ENCODE measurements at regions not wholly inside any gene's neighbourhood (a gene's known extent, or its start where the extent isn't known, plus 50 kb on each side); places are given as distances from the start of the nearest gene placed in this dataset.

DNA sequence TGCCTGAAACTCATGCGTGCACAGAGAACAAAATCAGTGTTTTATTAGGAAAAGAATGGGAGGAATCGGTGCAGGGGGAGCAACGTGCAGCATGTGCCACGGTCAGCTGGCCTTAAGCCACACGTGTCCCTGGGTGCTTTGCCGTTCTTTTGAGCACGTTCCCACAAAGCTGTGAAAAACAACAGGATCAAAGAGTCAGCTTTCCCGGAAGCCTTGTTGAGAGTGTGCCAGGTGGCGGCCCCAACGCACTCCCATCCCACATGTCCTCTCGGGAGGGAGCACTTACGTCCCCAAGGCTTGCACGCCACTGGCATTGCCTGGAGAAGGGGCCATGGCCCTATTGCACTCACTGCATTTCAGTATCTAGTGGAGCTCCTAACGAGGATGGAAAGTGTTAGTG, 511.2 kb downstream of the EIPR1 start:
- no peak for DNase-seq

DNA sequence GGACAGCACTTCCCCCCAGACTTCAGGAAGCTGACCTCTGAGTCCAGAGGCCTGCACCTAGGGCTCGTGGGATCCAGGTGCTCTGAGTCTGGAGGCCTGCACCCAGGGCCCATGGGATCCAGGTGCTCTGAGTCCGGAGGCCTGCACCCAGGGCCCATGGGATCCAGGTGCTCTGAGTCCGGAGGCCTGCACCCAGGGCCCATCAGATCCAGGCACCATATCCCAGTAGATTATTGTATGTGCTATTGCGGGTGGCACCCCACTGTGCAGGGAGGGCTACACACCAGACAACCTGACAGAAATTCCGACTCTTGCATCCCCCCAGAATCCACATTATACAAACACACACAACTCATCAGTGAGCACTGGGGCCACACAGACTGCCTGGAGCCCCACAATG, 515.2 kb downstream of the EIPR1 start:
- no peak for DNase-seq

DNA sequence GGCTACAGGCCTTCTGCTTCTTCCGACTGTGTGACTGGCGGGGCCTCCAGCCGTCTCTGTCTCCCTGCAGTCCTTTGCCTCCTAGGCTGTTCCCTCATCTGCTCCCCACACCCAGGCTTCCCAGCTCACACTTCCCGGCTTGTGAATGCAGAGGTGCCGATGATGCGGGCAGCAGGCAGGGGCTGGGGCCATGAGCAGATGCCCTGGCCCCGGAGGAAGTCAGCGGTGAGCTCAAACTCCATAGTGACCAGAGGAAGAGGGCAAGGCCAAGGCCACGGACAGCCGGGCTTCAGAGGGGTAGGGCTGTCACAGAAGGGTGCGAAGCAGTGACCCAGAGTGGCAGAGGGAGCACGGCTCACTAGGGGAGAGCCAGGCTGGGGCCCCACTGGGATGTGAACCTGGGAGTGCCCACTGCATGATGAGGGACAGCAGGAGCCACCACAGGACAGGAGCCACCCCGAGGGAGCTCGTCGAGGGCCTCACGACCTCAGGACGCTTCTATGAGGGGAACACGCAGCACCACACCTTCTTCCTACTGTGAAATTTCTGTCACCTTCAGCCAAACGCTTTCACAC, 515.9 kb downstream of the EIPR1 start:
- DNase-seq, result no peak

DNA sequence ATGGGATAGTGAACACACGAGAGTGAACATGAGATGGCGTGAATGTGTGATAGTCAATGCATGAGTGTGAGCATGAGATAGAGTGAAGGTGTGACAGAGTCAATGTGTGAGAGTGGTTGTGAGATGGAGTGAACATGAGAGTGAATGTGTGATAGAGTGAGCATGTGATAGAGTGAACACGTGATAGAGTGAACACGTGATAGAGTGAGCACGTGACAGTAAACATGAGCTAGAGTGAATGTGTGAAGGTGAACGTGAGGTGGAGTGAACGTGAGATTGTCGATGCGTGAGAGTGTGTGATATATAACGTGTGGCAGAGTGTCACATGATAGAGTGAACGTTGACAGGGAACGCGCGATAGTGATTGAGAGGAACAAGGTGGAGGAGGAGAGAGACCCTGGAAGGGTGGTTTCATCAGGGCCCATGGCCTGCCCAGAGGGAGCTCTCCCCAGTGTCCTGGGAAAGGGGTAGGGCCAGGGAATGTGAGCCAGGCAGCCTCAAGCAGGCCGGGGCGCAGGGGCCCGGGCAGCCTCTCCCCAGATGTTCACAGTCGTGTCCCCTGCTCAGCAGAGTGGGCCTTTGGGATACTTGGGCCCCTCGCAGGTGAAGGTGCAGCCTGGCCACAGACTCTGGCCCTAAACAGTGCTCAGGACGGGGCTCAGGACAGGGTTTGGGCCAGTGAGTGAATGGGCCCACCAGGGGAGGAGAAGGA, 516.9 kb downstream of the EIPR1 start:
- DNase-seq, result no peak

DNA sequence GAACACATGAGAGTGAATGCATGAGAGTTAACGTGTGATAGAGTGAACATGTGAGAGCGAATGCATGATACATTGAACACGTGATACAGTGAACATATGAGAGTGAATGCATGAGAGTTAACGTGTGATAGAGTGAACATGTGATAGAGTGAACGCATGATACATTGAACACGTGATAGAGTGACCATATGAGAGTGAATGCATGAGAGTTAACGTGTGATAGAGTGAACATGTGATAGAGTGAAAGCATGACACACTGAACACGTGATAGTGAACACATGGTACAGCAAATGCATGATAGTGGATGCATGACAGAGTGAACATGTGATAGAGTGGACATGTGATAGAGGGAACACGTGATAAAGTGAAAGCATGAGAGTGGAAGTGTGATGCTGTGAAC, 517.9 kb downstream of the EIPR1 start:
- no peak for DNase-seq

DNA sequence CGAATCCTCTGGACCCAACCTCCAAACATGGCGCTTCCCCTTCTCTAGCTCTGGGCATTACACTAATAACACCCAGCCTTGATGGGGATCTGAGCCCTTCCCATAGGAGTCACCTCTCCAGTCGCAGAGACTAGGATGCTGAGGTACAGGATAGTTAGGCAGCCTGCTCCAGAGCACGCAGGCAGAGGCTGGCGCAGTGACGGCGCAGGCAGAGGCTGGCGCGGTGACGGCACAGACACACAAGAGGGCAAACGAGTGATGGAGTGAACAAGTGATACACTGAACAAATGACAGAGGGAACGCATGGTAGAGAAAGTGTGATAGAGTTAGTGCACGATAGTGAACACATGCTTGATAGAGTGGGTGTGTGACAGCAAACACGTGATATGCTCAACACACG, 518.5 kb downstream of the EIPR1 start:
- DNase-seq, result no peak

DNA sequence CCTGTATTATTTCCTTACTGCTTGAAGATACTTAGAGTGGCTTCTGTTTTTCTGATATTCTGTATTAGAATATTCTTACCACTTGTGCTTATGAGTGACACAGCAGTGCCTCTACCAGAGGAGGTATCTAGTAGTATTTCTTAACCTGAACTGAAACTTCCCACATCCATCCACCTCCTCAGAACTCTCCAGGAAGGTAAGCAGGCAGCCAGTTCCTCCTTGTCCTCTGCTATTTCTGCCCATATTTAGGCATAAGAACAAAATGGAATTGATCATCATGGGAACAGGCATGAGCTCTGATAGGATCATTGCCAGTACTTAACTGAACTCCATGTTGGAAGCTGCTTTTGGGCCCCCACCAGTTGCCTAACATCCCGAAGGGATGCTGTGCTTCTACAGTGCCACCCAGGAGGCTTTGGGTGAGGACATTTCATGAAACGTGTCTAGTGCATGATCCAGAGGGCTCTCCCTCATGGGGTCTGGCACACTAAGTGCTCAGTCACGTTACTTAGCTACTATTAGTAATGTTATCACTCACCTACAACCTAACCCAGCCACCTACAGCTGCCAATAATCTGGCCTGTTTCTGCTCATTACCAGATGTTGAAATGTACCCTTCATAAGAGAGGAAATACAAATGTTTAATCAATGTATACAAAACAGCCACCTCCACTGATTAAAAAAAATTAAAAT, 520.7 kb downstream of the EIPR1 start:
- no peak for DNase-seq

DNA sequence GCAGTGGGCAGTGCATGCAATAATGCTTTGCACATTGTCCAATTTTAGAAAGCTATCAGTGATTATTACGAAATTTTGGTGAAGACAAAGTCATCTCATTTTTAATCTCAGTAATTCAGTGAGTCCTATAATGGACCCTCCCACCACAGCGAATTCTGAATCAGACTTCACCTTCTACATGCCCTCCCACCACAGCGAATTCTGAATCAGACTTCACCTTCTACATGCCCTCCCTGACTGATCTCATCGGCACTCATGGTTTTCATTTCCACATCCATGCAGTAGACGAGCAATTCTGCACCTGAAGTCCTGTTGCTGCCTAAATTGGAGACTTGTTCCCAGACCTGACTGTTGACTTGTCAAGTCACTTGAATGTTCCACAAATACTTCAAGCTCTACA, 522.3 kb downstream of the EIPR1 start:
- DNase-seq, result no peak

DNA sequence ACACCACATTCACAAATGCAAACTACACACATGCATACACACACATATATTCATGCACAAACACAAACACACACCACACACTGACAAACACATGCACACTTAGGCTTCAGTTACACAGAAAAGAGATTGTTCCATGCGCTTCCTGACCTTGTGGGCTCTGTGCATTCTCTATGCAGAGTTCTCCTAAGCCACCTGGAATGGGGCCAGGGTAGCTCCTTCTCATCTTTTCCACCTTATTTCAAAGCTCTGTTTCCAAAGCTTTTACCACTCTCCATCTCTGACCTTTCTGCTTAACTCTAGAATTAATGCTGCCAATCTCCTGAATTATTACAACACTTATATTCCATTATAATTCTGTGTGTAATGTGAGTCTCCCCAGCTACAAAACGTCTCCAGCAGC, 522.3 kb upstream of the MYT1L start:
- no peak for DNase-seq

DNA sequence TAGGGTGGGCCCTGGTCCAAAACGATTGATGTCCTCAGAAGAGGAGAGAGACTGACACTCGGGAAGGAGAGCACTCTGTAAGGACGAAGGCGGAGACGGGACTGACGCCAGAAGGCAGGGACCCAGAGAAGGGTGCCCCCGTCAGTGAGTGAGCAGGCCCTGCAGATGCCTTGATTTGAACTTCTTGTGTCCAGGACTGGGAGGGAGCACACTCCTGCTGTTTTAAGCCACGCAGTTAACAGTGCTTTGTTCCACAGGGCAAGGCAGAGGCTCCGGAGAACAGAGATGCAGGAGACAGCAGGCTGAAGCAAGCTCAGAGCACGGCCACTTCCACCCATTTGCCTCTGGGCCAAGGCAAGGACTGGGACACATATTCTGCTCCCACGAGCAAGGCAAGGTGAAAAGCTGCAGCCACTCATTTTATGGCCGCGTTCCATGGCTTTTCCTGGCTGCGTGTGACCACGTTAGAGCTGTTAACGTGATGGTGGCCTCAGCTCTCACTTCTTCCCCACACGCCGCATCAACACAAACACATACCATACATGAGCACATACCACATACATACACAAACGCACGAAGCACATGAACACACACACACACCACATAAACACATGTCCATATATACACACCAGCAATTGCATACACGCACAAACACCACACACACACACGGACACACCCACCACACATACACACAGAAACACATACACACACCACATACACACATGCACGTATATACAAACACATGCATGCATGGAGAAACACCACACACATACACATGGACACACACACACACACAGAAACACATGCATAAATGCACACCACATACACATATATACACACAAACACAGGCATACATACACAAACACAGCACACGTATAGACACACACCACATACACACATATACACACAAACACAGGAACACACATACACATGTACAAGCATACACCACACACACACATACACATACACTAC, 521.0 kb upstream of the MYT1L start:
- no peak for DNase-seq

DNA sequence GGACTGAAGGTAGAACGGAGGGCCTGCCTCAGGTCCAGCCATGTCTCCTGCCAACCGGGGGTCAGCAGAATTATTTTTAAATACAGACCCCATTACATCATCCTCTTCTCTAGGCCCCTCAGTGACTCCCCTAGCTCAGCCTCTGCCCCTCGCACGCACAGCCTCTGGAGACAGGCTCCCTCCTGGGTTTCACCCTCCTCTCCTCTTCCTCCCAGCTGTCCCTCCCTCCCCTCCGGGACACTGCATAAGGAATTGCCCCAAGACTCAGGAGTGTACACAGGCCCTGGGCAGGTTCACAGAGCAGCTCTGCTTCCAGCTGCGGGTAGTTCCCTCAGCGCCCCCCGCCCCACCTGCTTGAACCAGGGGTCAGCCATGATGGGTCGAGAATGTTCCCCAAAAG, 520.2 kb upstream of the MYT1L start:
- DNase-seq, result no peak

DNA sequence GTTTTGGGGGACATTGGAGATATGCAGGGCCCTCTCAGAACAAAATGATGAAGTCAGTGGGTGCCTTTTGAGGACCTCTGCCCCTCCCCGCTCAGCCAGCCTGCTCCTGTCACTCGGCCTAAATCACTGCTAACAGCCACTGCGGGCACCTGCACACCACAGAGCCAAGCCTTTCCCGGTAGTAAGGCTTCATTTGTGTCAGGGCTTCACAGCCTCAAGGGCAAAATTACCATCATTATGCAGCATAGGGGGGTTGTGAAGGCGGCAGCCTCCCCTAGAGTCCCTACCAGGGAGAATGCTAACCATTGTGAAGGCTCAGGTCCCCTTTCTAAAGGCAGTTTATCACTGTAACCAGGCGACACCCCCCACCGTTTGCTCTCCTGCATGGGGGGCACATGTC, 519.8 kb upstream of the MYT1L start:
- DNase-seq, result no peak

DNA sequence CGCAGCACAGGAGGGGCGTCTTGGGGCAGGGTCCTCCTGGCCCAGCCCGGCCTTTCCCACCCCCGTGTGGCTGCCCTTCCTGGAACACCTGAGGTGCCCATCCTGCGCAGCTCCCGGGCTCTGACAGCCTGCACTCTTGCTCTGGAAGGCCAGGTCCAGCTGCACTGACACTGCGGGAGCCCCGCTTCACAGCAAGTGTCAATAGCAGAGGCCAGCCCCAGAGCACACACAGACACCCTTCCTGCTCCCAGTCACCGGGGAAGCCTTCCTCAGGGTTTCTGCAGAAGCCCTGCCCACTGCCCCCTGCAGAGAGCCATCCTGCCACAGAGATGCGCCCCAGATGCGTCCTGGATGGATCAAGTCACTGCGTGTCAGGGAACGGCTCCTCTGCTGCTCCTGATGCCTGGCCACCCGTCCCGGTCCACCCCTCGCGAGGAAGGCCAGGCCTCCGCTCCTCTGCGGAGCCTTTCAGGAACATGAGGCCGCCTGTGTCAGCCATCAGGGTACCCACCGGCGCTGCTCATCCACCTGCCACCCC, 519.2 kb upstream of the MYT1L start:
- DNase-seq, result no peak

DNA sequence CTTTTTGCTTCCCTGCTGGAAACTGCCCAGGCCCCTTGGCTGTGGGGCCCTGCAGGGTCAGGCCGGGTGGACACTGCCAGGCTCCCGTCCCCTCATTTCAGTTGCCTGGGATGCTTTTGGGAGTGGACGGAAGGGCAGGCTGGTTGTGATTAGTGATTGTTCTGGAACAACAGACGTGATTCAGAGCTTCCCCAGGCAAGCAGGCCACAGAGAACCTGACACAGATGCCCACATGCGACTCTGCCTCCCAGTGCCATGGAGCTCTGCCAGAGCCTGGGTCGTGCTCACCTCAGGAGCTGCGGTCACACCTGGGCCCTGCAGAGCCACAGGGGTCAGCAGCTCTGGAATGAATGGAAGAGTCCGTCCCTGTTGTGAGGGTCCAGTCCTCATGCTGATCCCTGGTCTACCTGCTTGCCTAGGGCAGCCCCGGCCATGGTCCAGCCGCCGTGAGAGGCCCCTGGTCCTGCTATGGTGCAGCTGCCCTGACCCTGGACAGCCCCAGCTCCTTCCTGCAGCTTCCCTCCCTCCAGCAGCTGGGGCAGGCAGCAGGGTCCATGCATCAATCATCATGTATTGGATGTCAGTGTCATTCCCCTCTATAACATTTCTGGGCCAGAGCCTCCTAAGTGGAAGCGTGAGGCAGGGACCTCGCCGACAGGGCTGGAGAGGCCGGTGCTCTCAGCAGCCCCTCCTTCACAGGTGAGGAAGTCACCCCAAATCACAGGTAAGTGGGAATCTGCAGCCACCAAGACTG, 518.6 kb upstream of the MYT1L start:
- no peak for DNase-seq

DNA sequence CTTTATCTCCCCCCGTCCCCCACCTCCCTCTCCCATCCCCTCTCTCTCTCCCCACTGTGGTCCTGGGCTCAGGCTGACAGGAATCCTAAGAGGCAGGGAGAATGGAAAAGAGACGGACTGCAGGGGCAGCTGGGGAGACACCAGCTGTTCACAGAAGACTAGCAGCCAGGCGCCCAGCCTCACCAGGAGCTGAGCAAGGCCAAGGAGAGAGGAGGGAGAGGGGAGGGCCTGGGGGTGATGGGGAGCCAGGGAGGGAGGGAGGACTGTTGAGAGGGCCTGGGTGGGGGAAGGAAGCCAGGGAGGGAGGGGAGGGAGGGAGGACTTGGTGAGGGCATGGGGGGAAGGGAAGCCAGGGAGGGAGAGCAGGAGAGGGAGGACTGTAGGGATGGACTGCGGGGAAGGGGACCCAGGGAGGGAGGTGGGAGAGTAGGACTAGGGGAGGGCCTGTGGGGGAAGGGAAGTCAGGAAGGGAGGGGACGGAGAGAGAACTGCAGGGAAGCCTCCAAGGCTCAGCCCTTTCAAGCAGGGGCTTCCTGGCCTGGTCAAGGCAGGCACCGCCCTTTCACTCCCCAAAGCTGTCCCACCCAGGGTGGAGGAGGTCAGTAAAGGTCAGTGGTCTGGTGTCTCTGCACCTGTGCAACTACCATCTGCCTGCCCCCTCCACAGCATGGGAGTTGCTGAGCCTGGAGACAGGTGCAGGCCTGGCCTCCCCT, 517.7 kb upstream of the MYT1L start:
- peak; percentile 73 for DNase-seq

DNA sequence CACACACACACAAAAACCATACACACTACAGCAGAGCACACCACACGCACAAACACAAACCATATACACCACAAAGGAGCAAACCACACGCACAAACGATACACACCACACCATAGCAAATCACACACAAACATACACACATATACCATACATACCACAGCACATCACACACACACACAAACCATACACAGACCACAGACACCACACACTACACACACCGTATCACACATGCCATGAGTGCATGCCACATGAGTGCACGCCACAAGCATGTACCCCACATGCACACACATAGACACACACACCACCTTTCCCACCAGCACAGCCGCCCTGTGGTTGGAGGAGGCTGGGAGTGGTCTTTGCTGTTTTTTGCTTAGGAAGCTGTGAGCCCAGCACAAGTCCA, 517.1 kb upstream of the MYT1L start:
- DNase-seq, result no peak

DNA sequence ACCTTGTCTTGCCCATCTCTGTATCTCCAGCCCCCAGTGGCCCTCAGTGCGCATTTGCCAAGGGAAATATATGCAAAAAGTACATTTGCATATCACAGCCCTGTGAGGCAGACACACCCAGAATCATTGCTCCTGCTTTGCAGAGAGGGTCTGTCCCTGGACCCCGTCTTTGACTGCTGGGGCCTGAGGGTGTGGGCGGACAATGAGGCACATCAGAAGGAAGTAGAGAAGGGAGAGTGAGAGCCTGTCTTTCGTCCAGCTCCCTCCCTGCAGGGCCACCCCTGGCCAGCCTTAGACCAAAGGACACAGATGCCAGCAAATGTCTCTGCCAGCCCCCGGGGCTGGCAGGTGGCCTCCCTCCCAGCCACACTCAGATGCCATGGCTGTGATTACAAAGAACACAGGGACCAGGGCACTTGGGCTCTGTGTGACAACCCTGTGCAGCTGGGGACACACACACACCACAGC, 516.2 kb upstream of the MYT1L start:
- DNase-seq, result no peak

DNA sequence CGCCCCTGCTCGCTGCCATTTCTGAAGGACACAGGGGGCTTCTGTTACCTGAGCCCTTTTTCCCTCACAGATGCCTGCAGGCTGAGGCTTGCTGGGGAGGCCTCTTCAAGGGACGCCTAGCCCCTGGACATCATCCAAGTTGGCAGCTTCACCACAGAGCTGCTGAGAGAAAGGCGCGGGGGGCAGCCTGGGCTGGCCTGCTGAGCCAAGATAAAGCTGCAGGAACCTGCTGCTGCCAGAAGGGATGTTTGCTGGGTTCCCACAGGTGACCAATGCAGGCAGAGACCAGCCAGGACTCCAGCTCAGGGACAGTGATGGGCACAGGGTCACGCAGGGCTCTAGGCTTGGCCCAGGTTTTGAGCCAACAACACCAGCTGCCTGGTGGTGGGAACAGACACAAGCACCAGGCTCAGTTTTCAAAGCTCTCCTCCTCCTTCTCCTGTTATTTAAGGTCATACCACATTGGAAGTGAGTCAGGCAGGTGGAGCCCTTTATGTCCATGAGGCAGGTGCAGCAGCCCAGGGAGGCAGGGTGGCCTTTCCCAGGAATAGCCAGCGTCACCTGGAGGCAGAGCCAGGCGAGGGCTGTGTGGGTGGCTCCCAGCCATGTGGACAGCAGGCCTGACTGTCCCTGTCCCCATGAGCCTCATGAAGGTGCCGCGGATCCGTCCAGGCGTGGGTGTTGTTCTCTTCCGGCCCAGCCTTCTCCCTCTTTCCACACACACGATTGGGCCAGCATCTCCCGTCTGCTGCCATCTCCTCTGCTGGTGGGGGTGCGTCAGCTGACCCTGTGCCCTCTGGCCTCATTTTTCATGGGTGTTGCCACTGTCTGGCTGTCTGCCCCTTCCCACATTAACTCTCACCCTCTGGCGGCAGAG, 515.5 kb upstream of the MYT1L start:
- peak; percentile 96 for DNase-seq

DNA sequence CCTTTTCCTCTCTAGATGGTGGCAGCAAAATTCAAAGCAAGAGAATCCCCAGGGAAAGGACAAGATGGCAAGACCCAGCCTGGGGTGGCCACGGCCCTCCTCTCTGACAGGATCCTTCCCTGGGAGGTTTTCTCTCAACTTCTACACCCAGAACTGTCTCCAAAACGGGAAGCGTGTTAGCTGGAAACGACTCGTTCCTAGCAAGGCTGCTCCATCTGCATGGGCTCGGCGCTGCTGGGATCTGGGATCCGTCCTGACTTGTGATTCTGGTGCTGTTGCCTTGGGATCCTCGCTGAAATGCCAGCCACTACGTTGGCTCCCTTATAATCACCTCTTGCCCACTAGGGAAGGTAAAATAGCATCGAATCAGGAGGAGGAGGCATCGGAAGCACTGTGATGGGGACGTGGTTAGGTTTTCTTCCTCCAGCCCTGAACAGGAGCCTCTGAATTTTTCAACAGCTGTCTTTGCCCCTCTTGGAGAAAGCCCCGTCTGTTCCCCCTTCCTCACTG, 514.8 kb upstream of the MYT1L start:
- DNase-seq, result no peak

DNA sequence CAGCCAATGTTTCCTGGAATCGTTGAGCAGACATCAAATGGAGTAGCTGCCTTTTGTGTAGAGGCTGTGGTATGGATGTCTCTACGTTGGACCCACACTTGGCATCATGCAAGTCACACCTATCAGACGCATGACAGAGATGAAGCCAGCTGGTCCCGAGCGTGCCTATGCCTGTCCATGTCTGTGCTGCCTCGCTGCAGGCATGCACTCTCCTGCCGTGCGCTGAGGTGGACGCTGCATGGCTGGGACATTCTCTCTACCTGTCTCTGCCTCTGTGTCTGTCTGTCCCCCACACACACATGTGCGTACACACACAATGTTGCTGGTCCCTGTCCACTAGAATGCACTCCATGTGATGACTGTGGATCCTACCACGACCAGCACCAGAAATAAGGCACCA, 514.2 kb upstream of the MYT1L start:
- DNase-seq, result no peak

All from NCI-H1105 (cell line).